IPS-18c (cell line): ENCODE measurements at regions not wholly inside any gene's neighbourhood (a gene's known extent, or its start where the extent isn't known, plus 50 kb on each side); places are given as distances from the start of the nearest gene placed in this dataset.

Experiments used
- H3K4me3 ChIP-seq: 2 replicates; pipeline ENCODE4 v1.7.0; 2013; ENCODE audit warnings: low read depth, mild to moderate bottlenecking, low read length, moderate library complexity; ENCODE audit not compliant: insufficient read depth
- H3K9me3 ChIP-seq: one replicate; pipeline ENCODE4 v1.6.1; 2013; ENCODE audit warnings: mild to moderate bottlenecking, low read length, moderate library complexity; ENCODE audit not compliant: control insufficient read depth, insufficient read depth

- no peaks in the 10 kb centered on the region for H3K9me3 ChIP-seq
Observed at GRCh38 chr5:3842591-3842990, 247.0 kb downstream of the IRX1 start.

DNA sequence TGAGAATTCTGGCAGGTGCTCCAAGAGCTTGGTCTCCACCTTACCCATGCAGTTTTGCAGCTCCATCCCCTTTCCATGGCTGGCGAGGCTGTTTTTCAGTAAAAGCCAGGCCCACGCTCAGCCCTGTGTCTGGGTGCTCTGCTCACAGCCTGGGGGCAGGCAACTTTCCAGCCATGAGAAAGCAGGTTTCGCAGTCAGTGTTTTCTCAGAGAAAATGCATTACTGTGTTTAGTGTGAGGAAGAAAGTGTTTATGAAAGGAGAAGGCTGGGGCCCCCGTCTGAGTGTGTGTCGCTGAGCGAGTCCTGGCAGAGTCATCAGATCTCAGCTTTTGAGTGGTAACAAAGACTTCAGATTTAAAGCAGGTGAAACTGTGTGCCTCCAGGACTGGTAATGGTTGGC, 248.1 kb downstream of the IRX1 start:
- Histone ChIP-seq H3K4me3 (no peak overlapping the region), H3K9me3 (no peaks in the 10 kb centered on the region)

More at GRCh38 chr5:3842591-3842990, 247.0 kb downstream of the IRX1 start:
- H3K4me3 ChIP-seq = no peak overlapping the region

DNA sequence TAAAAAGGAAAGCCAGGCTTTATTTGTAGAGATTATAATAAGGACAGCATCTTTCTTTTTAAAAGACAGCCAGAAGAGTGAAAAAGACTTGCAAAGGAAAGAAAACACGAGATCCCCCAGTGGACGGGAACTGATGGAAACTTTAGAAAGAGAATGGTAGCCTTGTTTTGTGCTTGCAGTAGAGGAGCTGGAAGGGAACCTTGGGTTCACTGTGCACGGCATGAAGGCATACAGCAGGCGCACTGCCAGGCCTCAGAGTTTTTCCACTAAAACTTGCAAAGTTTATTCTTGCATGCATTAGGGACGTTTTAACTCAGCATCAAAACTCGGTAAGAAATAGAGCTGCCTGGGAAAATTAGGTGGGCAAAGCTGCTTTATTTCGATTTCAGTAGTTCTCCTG, 248.6 kb downstream of the IRX1 start:
- no peaks in the 10 kb centered on the region for H3K9me3 ChIP-seq
- H3K4me3 ChIP-seq = no peak overlapping the region

DNA sequence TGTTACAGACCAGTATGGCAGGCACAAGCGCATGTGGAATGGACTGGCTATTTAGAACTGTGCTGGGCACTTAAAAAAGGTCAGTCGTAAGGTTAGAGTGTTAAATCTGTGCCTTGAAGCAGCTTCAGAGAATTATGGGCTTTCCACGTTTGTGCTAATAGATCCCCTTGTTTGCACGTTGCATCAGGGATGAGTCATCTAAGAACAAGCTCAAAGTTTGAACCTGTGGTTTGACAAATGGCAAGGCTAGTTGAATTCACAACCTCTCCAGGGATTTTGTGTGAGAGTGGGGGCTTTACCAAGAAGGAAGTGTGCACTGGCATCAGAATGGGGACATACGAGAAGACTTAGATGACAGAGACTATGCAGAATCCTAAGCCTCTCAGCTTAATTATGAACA, 249.6 kb downstream of the IRX1 start:
- H3K9me3 ChIP-seq = no peaks in the 10 kb centered on the region
- H3K4me3 ChIP-seq = no peak overlapping the region

GRCh38 chr5:3852161-3852916, 256.7 kb downstream of the IRX1 start:
- no peak overlapping the region for H3K4me3 ChIP-seq
- H3K9me3 ChIP-seq = no peaks in the 10 kb centered on the region

DNA sequence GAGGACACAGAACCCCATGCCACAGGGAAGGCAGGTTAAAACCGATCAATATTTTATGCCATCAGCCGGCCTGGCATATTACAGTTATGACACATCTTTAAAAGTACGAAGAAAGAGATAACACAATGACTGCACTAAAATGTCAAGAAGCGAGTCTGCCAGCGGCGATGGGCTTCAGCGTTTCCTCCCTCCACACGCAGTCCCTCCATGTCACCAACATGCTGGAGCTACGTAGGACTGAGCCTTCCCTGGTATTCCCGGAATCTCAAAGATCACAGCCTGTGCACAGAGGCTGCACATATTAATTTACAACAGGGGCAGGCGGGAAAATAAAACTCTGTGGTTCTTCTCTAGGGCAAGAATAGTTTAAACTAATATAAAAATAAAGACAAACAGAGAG, 257.7 kb downstream of the IRX1 start:
- no peak overlapping the region for H3K4me3 ChIP-seq
- no peaks in the 10 kb centered on the region for H3K9me3 ChIP-seq

DNA sequence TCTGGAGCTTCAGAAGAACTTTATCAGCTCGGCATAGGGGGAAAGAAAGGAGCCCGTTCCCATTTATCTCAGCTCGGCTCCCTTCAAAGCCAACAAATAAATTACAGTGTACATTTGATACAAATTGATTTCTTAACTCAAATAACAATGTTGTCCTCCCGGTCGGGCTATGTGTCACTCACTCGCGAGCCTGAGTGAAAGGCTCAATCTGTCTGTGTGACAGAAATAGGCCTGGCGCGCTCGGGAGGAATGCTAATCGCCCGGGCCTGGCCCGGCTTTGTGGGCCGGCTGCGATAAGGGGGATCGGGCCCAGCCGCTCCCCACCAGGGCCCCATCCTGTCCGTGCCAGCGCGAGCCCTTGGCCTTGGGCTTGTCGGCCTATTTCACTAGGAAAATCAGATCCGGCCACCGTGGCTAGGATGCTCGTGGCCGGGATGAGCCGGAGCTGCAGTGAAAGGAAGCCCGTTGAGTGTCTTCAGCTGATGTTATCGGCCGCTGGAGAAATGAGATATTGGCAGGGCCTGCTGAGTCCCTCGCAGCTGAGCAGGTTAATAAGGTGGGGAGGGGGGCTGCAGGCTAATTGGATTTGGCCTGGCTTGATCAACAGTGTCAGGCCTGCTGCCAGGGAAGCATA, 258.7 kb downstream of the IRX1 start:
- Histone ChIP-seq H3K4me3 (no peak overlapping the region), H3K9me3 (no peaks in the 10 kb centered on the region)

DNA sequence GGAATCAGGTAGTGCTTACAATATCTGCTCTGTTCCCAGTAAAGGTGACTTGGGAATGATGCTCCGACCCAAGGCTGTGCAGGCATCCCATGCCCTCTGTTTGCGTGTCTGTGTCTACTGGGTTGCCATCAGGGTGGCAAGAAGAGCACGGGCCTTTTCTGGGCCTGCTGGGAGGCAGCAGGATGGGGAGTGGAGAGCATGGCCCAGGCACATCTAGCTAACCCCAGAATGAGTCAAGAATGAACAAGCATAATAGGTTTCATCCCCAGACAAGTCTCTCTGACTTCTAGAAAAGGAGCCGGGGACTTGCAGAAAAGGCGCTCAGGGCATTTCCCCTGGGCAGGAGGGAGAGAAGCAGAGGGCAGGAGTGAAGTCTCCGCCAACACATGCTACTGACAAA, 260.4 kb downstream of the IRX1 start:
- H3K4me3 ChIP-seq = no peak overlapping the region
- no peaks in the 10 kb centered on the region for H3K9me3 ChIP-seq

- H3K9me3 ChIP-seq = no peaks in the 10 kb centered on the region
- H3K4me3 ChIP-seq = no peak overlapping the region
Observed at GRCh38 chr5:3858524-3858923, 262.9 kb downstream of the IRX1 start.

- Histone ChIP-seq H3K9me3 (no peaks in the 10 kb centered on the region), H3K4me3 (no peak overlapping the region)
Observed at GRCh38 chr5:3862906-3863305, 267.3 kb downstream of the IRX1 start.

GRCh38 chr5:3875144-3875543, 279.5 kb downstream of the IRX1 start:
- Histone ChIP-seq H3K9me3 (peaks cover 4% of the 10 kb centered on the region), H3K4me3 (no peak overlapping the region)

DNA sequence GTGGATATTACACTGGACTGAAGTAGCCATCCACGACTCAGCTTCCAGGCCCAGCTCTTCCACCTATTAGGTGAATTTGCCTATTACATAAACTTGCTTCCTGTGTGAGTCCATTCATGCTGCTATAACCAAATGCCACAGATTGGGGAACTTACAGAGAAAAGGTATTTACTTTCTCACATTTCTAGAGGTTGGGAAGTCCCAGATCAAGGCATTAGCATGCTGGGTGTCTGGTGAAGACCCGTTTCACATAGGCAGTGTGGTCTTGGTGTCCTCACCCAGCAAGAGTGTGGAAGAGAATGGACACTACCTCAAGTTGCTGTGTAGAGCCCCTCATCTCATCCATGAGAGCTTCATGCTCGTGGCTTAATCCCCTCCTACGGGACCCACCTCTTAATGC, 282.6 kb downstream of the IRX1 start:
- Histone ChIP-seq H3K9me3 (no peaks in the 10 kb centered on the region), H3K4me3 (no peak overlapping the region)

DNA sequence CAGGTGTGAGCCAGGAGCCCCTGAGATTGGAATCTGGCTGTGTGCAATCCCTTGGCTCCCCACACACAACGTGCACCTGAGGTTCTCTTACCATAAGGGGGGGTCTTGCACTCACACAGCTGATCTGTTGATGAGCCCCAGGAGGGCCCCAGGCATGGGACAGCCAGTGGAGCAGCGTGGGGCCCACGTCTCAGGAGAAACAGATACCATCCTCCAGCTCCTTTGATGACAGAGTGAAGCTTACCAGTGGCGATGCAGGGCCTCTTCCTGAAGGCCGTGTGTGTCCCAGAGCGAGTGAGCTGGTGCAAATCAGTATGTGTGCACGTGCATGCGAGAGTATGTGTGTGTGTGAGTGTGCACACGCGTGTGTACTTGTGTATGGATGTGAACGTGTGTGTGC, 287.4 kb downstream of the IRX1 start:
- Histone ChIP-seq H3K4me3 (no peak overlapping the region), H3K9me3 (no peaks in the 10 kb centered on the region)

- H3K4me3 ChIP-seq = no peak overlapping the region
- H3K9me3 ChIP-seq = peaks cover 3% of the 10 kb centered on the region
Observed at GRCh38 chr5:3886524-3887451, 291.2 kb downstream of the IRX1 start.

DNA sequence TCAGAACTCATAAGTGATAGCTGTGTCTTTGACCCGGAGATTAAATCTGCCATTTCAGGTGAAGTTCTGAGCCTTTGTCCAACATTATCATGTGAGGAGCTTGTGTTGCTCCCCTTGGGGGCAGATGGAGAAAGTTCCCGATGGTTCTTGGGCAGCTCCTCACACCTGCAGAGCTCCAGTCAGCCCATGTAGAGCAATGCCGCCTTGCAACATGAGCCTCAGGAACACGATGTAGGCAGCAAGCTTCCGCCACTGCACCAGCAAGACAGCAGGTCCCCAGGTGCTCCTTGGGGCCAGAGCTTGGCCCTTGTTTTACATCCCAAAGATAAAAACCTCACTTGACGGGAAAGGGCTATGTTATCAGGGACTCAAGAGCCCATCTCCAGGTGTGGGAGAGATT, 292.7 kb downstream of the IRX1 start:
- H3K4me3 ChIP-seq = no peak overlapping the region
- H3K9me3 ChIP-seq = peaks cover 3% of the 10 kb centered on the region

DNA sequence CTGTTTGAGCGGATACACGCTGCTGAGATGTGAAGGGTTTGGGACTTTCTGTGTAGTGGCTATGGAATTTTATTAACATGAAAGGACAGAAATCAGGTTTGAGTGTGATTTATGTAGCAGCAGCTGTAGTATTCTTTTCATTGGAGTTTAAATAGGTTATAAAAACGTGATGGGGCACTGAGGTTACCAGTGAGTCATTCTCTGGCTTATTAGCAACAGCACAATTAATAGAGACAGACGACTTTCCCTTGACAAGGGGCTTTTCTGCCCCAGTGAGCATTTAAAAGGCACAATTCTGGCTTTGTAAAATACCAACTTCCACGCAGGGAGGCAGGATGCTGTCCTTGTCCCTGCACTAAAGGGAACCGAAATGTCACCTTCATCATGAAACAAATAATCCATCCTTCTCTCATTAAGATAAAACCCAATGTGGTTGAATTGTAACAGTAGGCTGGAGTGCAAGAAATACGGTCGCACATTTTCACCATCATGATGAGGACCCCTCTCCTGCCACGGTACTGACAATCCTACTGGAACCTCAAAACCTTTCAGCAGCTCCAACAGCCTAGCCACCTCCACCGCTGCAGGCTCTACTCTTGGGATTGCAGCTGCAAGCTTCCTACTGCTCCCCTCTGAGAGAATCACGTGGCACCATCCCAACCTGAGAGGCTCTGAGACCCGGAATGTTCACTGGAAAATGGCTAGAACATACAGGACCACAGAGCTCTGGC, 293.9 kb downstream of the IRX1 start:
- H3K9me3 ChIP-seq = peaks cover 3% of the 10 kb centered on the region
- no peak overlapping the region for H3K4me3 ChIP-seq

DNA sequence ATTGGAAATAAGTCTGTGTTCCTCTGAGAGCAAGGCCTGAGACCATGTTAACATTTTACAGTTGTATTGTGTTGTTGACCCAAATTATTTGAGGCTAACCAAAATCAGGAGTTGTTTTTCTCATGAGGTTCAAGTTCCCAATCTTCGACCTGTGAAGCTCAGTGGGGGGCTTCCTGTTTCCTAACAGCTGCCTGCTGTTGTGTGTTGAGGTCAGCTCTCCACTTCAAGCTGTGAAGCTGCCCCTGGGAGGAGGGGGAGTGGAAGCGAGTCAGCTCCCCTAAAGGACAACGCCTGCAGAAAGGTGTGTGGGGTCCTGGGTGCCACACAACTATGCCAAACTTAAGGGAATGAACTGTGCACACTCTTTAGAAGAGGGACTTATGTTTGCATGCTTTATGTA, 295.5 kb downstream of the IRX1 start:
- Histone ChIP-seq H3K9me3 (peaks cover 3% of the 10 kb centered on the region), H3K4me3 (no peak overlapping the region)
